Lower leg skin (tissue), 3 donors: ENCODE measurements at regions not wholly inside any gene's neighbourhood (a gene's known extent, or its start where the extent isn't known, plus 50 kb on each side); places are given as distances from the start of the nearest gene placed in this dataset.

Source experiments
- CTCF ChIP-seq, 3 donors: fragments of 450-650 bp; IDR thresholded peaks; one replicate each; pipeline ENCODE4 v1.5.1; 2016; ENCODE audit warnings: antibody characterized with exemption in 3 of 3, mild to moderate bottlenecking in 3 of 3, moderate library complexity in 2 of 3
- POLR2A ChIP-seq, 2 donors: fragments of 450-650 bp; IDR thresholded peaks; one replicate each; pipeline ENCODE4 v1.6.1; 2016 to 2017; ENCODE audit warnings: antibody characterized with exemption in 2 of 2, mild to moderate bottlenecking in 1 of 2, moderate library complexity in 1 of 2

GRCh38 chr3:39716849-39717248, 92.6 kb upstream of the MYRIP start:
- no peak for TF ChIP-seq CTCF (IDR thresholded peaks at IDR 0.05)
- TF ChIP-seq POLR2A (IDR thresholded peaks at IDR 0.05), result no peak
